HG03095 (cell line): ENCODE measurements at regions not wholly inside any gene's neighbourhood (a gene's known extent, or its start where the extent isn't known, plus 50 kb on each side); places are given as distances from the start of the nearest gene placed in this dataset.

ENCODE experiments used
- ATAC-seq: cut with Tn5 transposase; IDR thresholded peaks from one replicate; pipeline ENCODE4 v1.9.1; 2021; ENCODE audit warnings: moderate library complexity; ENCODE audit not compliant: unreplicated experiment

- ATAC-seq, result no peak
These were observed 372.5 kb upstream of the CDH8 start for GRCh38 chr16:62408760-62409159.

- ATAC-seq, result no peak
These were observed 370.1 kb upstream of the CDH8 start for GRCh38 chr16:62406387-62406786.

GRCh38 chr16:62404842-62405611 lies 368.8 kb upstream of the CDH8 start:
- no peak for ATAC-seq

GRCh38 chr16:62392698-62393097 lies 356.5 kb upstream of the CDH8 start:
- ATAC-seq, result no peak

- ATAC-seq, result no peak
These were observed 355.7 kb upstream of the CDH8 start for GRCh38 chr16:62391940-62392339.

- no peak for ATAC-seq
These were observed 354.9 kb upstream of the CDH8 start for GRCh38 chr16:62391134-62391533.

GRCh38 chr16:62390214-62390613 lies 354.0 kb upstream of the CDH8 start:
- ATAC-seq, result no peak

- no peak for ATAC-seq
These were observed 350.2 kb upstream of the CDH8 start for GRCh38 chr16:62386411-62386810.

GRCh38 chr16:62383941-62384340 lies 347.7 kb upstream of the CDH8 start:
- no peak for ATAC-seq

- no peak for ATAC-seq
These were observed 334.2 kb upstream of the CDH8 start for GRCh38 chr16:62370445-62370844.

GRCh38 chr16:62363501-62363900 lies 327.3 kb upstream of the CDH8 start:
- no peak for ATAC-seq

- ATAC-seq, result no peak
These were observed 317.1 kb upstream of the CDH8 start for GRCh38 chr16:62353355-62353754.

GRCh38 chr16:62342216-62342615 lies 306.0 kb upstream of the CDH8 start:
- no peak for ATAC-seq

GRCh38 chr16:62335356-62335755 lies 299.1 kb upstream of the CDH8 start:
- no peak for ATAC-seq

GRCh38 chr16:62321606-62322005 lies 285.4 kb upstream of the CDH8 start:
- ATAC-seq, result no peak

GRCh38 chr16:62298600-62298999 lies 262.4 kb upstream of the CDH8 start:
- no peak for ATAC-seq

GRCh38 chr16:62294213-62294972 lies 258.2 kb upstream of the CDH8 start:
- no peak for ATAC-seq

- no peak for ATAC-seq
These were observed 252.9 kb upstream of the CDH8 start for GRCh38 chr16:62288990-62289629.

- no peak for ATAC-seq
These were observed 244.3 kb upstream of the CDH8 start for GRCh38 chr16:62280506-62280905.

GRCh38 chr16:62277942-62278341 lies 241.7 kb upstream of the CDH8 start:
- ATAC-seq, result no peak

GRCh38 chr16:62276637-62277036 lies 240.4 kb upstream of the CDH8 start:
- ATAC-seq, result no peak

- no peak for ATAC-seq
These were observed 235.8 kb upstream of the CDH8 start for GRCh38 chr16:62272035-62272434.
